ENCODE measurements at regions not wholly inside any gene's neighbourhood (a gene's known extent, or its start where the extent isn't known, plus 50 kb on each side); places are given as distances from the start of the nearest gene placed in this dataset.

DNA sequence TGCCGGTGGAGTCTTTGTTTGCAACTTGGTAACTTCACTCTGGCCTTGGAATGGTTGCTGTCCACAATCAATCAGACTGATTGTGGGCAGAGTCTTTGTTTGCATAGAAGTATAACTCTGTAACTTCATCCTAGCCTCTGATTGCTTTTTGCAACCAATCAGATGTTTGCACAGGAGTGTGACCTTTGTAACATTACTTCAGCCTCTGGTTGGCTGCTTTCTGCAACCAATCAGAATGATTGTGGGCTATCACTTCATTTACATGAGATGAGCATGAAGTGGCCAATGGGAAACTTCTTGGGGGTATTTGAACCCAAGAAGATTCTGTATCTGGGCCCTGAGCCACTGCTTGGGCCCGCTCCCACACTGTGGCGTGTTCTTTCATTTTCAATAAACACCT lies 79.6 kb upstream of the CLDN5 start:
- no peak for TF ChIP-seq OSR1 (CRISPR knock-in tag; IDR thresholded peaks at IDR 0.05)
- no peak for TF ChIP-seq CREB5 (CRISPR knock-in tag; IDR thresholded peaks at IDR 0.05; ENCODE audit: low read depth)
- no peak for TF ChIP-seq ZFP30 (CRISPR knock-in tag; IDR thresholded peaks at IDR 0.05)
- TF ChIP-seq TOX (CRISPR knock-in tag; IDR thresholded peaks at IDR 0.05; ENCODE audit: borderline replicate concordance): no peak
- no peak for TF ChIP-seq SNAI2 (CRISPR knock-in tag; IDR thresholded peaks at IDR 0.05)
- no peak for TF ChIP-seq TSHZ2 (CRISPR knock-in tag; IDR thresholded peaks at IDR 0.05)
- TF ChIP-seq GLIS3 (CRISPR knock-in tag; IDR thresholded peaks at IDR 0.05): no peak
- no peak for TF ChIP-seq ZNF565 (CRISPR knock-in tag; conservative IDR thresholded peaks at IDR 0.05; ENCODE audit: low read depth)
- no peak for TF ChIP-seq ISL1 (CRISPR knock-in tag; IDR thresholded peaks at IDR 0.05)
- TF ChIP-seq TCF4 (CRISPR knock-in tag; IDR thresholded peaks at IDR 0.05; ENCODE audit: borderline replicate concordance): no peak
- TF ChIP-seq ZFP3 (CRISPR knock-in tag; IDR thresholded peaks at IDR 0.05): no peak
- no peak for TF ChIP-seq PATZ1 (CRISPR knock-in tag; IDR thresholded peaks at IDR 0.05; ENCODE audit: borderline replicate concordance)
- TF ChIP-seq, protein P1, sequence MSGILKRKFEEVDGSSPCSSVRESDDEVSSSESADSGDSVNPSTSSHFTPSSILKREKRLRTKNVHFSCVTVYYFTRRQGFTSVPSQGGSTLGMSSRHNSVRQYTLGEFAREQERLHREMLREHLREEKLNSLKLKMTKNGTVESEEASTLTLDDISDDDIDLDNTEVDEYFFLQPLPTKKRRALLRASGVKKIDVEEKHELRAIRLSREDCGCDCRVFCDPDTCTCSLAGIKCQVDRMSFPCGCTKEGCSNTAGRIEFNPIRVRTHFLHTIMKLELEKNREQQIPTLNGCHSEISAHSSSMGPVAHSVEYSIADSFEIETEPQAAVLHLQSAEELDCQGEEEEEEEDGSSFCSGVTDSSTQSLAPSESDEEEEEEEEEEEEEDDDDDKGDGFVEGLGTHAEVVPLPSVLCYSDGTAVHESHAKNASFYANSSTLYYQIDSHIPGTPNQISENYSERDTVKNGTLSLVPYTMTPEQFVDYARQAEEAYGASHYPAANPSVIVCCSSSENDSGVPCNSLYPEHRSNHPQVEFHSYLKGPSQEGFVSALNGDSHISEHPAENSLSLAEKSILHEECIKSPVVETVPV (CRISPR knock-in tag; IDR thresholded peaks at IDR 0.05): no peak
- no peak for TF ChIP-seq RARB (CRISPR knock-in tag; IDR thresholded peaks at IDR 0.05)
- ATAC-seq: no peak

DNA sequence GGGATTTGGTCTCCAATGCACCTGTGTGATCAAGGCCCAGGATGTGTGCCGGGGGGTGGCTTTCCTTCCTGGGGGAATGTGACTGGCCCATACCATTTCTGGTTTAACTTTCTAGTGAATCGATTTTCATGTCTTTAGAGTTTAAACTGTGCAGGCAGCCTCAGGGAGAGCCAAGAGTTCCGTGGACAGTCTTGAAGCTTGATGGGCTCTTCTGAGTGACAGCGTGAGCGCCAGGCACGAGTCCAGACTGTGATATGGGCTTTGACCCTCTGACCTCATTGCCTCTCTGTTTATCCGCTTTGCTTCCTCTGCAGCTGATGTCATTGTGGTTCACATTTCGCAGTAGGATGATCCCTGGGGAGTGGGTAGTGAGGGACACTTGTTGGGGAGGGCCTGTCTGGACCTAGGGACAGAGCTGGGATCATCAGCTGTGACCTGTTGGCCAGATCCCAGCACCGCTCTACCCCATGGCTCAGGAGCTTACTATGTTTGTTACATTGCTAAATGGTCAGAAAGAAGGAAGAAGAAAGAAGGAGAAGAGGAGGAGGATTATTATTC lies 80.6 kb upstream of the CLDN5 start:
- no peak for ATAC-seq
- TF ChIP-seq ISL1 (CRISPR knock-in tag; IDR thresholded peaks at IDR 0.05) (no peak), GLIS3 (CRISPR knock-in tag; IDR thresholded peaks at IDR 0.05) (no peak)
- TF ChIP-seq, protein P1 (CRISPR knock-in tag; IDR thresholded peaks at IDR 0.05): no peak

- TF ChIP-seq ZNF70 (CRISPR knock-in tag; IDR thresholded peaks at IDR 0.05) (no peak), OSR1 (CRISPR knock-in tag; IDR thresholded peaks at IDR 0.05) (no peak), ZC3H10 (CRISPR knock-in tag; IDR thresholded peaks at IDR 0.05) (no peak), ARNTL (CRISPR knock-in tag; IDR thresholded peaks at IDR 0.05; ENCODE audit: borderline replicate concordance, low read depth) (no peak), ZFP3 (CRISPR knock-in tag; IDR thresholded peaks at IDR 0.05) (no peak), TOX (CRISPR knock-in tag; IDR thresholded peaks at IDR 0.05; ENCODE audit: borderline replicate concordance) (no peak), TSHZ2 (CRISPR knock-in tag; IDR thresholded peaks at IDR 0.05) (no peak)
- ATAC-seq: no peak
Observed at GRCh38 chr22:19605508-19606331, 81.5 kb upstream of the CLDN5 start.

Measured in SK-N-SH treated with all-trans-retinoic acid at 6 μM for 48 hours (cell line).